ENCODE measurements at regions not wholly inside any gene's neighbourhood (a gene's known extent, or its start where the extent isn't known, plus 50 kb on each side); places are given as distances from the start of the nearest gene placed in this dataset.

GRCh38 chr7:25279705-25280104 lies 51.4 kb upstream of the NPVF start:
- Mint-ChIP-seq H3K27me3 (peaks cover 30% of the 10 kb centered on the region), H3K27ac (no peak overlapping the region), H3K4me3 (no peak overlapping the region), H3K9me3 (no peaks in the 10 kb centered on the region), H3K4me1 (peaks cover 5% of the 10 kb centered on the region), H3K36me3 (no peaks in the 10 kb centered on the region)
- ATAC-seq: no peak

- Mint-ChIP-seq H3K27ac (no peak overlapping the region), H3K4me1 (peaks cover 5% of the 10 kb centered on the region), H3K36me3 (no peaks in the 10 kb centered on the region), H3K9me3 (no peaks in the 10 kb centered on the region), H3K4me3 (no peak overlapping the region), H3K27me3 (peaks cover 29% of the 10 kb centered on the region)
- ATAC-seq: no peak
These were observed 51.9 kb upstream of the NPVF start for GRCh38 chr7:25280181-25280580.

GRCh38 chr7:25282194-25282593 lies 53.9 kb upstream of the NPVF start:
- no peak for ATAC-seq
- Mint-ChIP-seq H3K9me3 (no peaks in the 10 kb centered on the region), H3K4me1 (peaks cover 5% of the 10 kb centered on the region), H3K36me3 (no peaks in the 10 kb centered on the region), H3K27ac (no peak overlapping the region), H3K27me3 (peaks cover 21% of the 10 kb centered on the region), H3K4me3 (no peak overlapping the region)

- ATAC-seq: no peak
- Mint-ChIP-seq H3K27ac (no peak overlapping the region), H3K27me3 (peaks cover 48% of the 10 kb centered on the region), H3K4me3 (no peak overlapping the region), H3K36me3 (no peaks in the 10 kb centered on the region), H3K4me1 (no peaks in the 10 kb centered on the region), H3K9me3 (no peaks in the 10 kb centered on the region)
These were observed 58.5 kb upstream of the NPVF start for GRCh38 chr7:25286756-25287155.

GRCh38 chr7:25287291-25287690 lies 59.0 kb upstream of the NPVF start:
- H3K9me3 Mint-ChIP-seq: no peaks in the 10 kb centered on the region
- no peak overlapping the region for H3K4me3 Mint-ChIP-seq

GRCh38 chr7:25288556-25289307 lies 60.4 kb upstream of the NPVF start:
- Mint-ChIP-seq H3K36me3 (no peaks in the 10 kb centered on the region), H3K9me3 (no peaks in the 10 kb centered on the region), H3K27me3 (peaks cover 41% of the 10 kb centered on the region), H3K4me1 (no peaks in the 10 kb centered on the region), H3K27ac (no peak overlapping the region), H3K4me3 (no peak overlapping the region)
- ATAC-seq: no peak

More at GRCh38 chr7:25287291-25287690, 59.0 kb upstream of the NPVF start:
- H3K36me3 Mint-ChIP-seq: no peaks in the 10 kb centered on the region
- ATAC-seq: no peak
- H3K27ac Mint-ChIP-seq: no peak overlapping the region
- H3K27me3 Mint-ChIP-seq: peaks cover 48% of the 10 kb centered on the region
- H3K4me1 Mint-ChIP-seq: no peaks in the 10 kb centered on the region

GRCh38 chr7:25289518-25289917 lies 61.2 kb upstream of the NPVF start:
- Mint-ChIP-seq H3K27me3 (peaks cover 33% of the 10 kb centered on the region), H3K36me3 (no peaks in the 10 kb centered on the region), H3K27ac (no peak overlapping the region), H3K4me3 (no peak overlapping the region), H3K4me1 (no peaks in the 10 kb centered on the region), H3K9me3 (no peaks in the 10 kb centered on the region)
- ATAC-seq: no peak

GRCh38 chr7:25294624-25295023 lies 66.3 kb upstream of the NPVF start:
- Mint-ChIP-seq H3K27me3 (peaks cover 22% of the 10 kb centered on the region), H3K36me3 (no peaks in the 10 kb centered on the region), H3K9me3 (no peaks in the 10 kb centered on the region), H3K27ac (no peak overlapping the region), H3K4me3 (no peak overlapping the region), H3K4me1 (no peaks in the 10 kb centered on the region)
- no peak for ATAC-seq

GRCh38 chr7:25295387-25295786 lies 67.1 kb upstream of the NPVF start:
- Mint-ChIP-seq H3K4me3 (no peak overlapping the region), H3K27me3 (peaks cover 14% of the 10 kb centered on the region), H3K9me3 (no peaks in the 10 kb centered on the region), H3K36me3 (no peaks in the 10 kb centered on the region), H3K27ac (no peak overlapping the region), H3K4me1 (no peaks in the 10 kb centered on the region)
- no peak for ATAC-seq

GRCh38 chr7:25296086-25296485 lies 67.8 kb upstream of the NPVF start:
- no peak overlapping the region for H3K4me3 Mint-ChIP-seq
- peaks cover 11% of the 10 kb centered on the region for H3K27me3 Mint-ChIP-seq
- H3K27ac Mint-ChIP-seq: no peak overlapping the region
- no peaks in the 10 kb centered on the region for H3K9me3 Mint-ChIP-seq
- H3K4me1 Mint-ChIP-seq: no peaks in the 10 kb centered on the region
- H3K36me3 Mint-ChIP-seq: no peaks in the 10 kb centered on the region
- no peak for ATAC-seq

GRCh38 chr7:25297278-25297677 lies 69.0 kb upstream of the NPVF start:
- Mint-ChIP-seq H3K27ac (no peak overlapping the region), H3K4me1 (no peaks in the 10 kb centered on the region), H3K27me3 (peaks cover 11% of the 10 kb centered on the region), H3K9me3 (no peaks in the 10 kb centered on the region), H3K36me3 (no peaks in the 10 kb centered on the region), H3K4me3 (no peak overlapping the region)
- ATAC-seq: no peak

- H3K4me1 Mint-ChIP-seq: no peaks in the 10 kb centered on the region
- no peak for ATAC-seq
- H3K36me3 Mint-ChIP-seq: no peaks in the 10 kb centered on the region
- no peak overlapping the region for H3K27ac Mint-ChIP-seq
- H3K9me3 Mint-ChIP-seq: no peaks in the 10 kb centered on the region
- no peak overlapping the region for H3K4me3 Mint-ChIP-seq
- H3K27me3 Mint-ChIP-seq: peaks cover 26% of the 10 kb centered on the region
These were observed 75.2 kb upstream of the NPVF start for GRCh38 chr7:25303281-25304181.

GRCh38 chr7:25304691-25305090 lies 76.4 kb upstream of the NPVF start:
- no peak for ATAC-seq
- no peaks in the 10 kb centered on the region for H3K4me1 Mint-ChIP-seq
- no peak overlapping the region for H3K4me3 Mint-ChIP-seq
- no peaks in the 10 kb centered on the region for H3K36me3 Mint-ChIP-seq
- H3K27me3 Mint-ChIP-seq: peaks cover 26% of the 10 kb centered on the region
- no peak overlapping the region for H3K27ac Mint-ChIP-seq
- no peaks in the 10 kb centered on the region for H3K9me3 Mint-ChIP-seq

GRCh38 chr7:25305831-25306230 lies 77.5 kb upstream of the NPVF start:
- no peaks in the 10 kb centered on the region for H3K4me1 Mint-ChIP-seq
- ATAC-seq: no peak
- peaks cover 26% of the 10 kb centered on the region for H3K27me3 Mint-ChIP-seq
- no peaks in the 10 kb centered on the region for H3K36me3 Mint-ChIP-seq
- no peak overlapping the region for H3K27ac Mint-ChIP-seq
- H3K4me3 Mint-ChIP-seq: no peak overlapping the region
- no peaks in the 10 kb centered on the region for H3K9me3 Mint-ChIP-seq

GRCh38 chr7:25307624-25308023 lies 79.3 kb upstream of the NPVF start:
- no peak for ATAC-seq
- Mint-ChIP-seq H3K4me3 (no peak overlapping the region), H3K27ac (no peak overlapping the region), H3K36me3 (no peaks in the 10 kb centered on the region), H3K27me3 (peaks cover 26% of the 10 kb centered on the region), H3K4me1 (no peaks in the 10 kb centered on the region), H3K9me3 (no peaks in the 10 kb centered on the region)

GRCh38 chr7:25308246-25308645 lies 80.0 kb upstream of the NPVF start:
- H3K27me3 Mint-ChIP-seq: peaks cover 26% of the 10 kb centered on the region
- no peaks in the 10 kb centered on the region for H3K9me3 Mint-ChIP-seq

More at GRCh38 chr7:25308246-25308645, 80.0 kb upstream of the NPVF start:
- Mint-ChIP-seq H3K4me1 (no peaks in the 10 kb centered on the region), H3K4me3 (no peak overlapping the region), H3K27ac (no peak overlapping the region), H3K36me3 (no peaks in the 10 kb centered on the region)
- no peak for ATAC-seq
